ENCODE measurements at regions not wholly inside any gene's neighbourhood (a gene's known extent, or its start where the extent isn't known, plus 50 kb on each side); places are given as distances from the start of the nearest gene placed in this dataset.

DNA sequence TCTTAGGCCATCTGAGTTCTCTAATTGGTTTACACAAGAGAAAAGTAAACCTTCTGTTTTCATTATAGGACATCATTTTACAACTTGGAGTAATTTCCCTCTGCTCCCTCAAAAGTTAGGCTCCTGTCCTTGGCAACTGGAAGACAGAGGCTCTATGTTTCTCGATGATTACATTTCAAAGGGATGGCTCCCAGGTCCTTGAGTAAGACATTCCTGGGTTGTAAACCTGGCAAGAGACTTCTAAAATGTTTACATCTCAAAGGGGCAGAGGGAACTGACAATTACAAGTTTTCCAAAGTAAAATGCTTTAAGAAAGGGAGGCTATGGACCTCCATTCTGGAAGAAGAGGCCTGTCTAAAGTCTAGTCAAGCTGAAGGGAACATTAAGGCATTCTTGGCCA, 268.3 kb upstream of the REG3G start (continued):
- TF ChIP-seq MLXIP (CRISPR knock-in tag; IDR thresholded peaks at IDR 0.05; ENCODE audit: borderline replicate concordance) (no peak), SNAI1 (CRISPR knock-in tag; IDR thresholded peaks at IDR 0.05; ENCODE audit: borderline replicate concordance) (no peak)

DNA sequence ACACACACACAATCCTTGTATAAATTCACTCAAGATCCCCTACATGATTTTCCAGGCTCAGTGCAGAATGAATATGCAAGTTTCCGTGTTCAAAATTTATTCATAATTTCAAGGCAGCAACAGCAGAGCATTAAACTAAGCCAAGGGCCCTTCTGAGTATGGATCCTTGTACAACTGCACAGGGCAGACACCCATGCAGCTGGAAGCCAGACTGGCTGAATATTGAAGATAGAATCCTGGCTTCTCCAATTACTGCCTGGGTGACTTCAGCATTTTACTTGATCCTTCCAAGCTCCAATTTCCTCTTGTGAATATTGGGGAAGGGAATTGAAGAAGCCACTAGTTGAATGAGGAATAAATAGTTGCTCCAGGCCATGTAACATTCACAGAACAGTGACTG, 267.9 kb upstream of the REG3G start:
- 0% methylated on average over 1 of the region's 1 CpG for WGBS (ENCODE audit: low lambda C conversion rate)
- ChIA-PET CTCF (ENCODE audit: low intra/inter-chr PET ratio, low total read pairs) (no interaction called here), POLR2A (no interaction called here)
- ATAC-seq (no peak), DNase-seq (ENCODE audit: low spot score) (no peak), FAIRE-seq (no peak)
- no peaks in the 10 kb centered on the region for H3K4me1 ChIP-seq (ENCODE audit: insufficient read depth, low read length)
- no peak overlapping the region for H3K27ac ChIP-seq (ENCODE audit: extremely low read length, insufficient read depth, low read length)
- no peak overlapping the region for H3K9ac ChIP-seq (ENCODE audit: insufficient read depth, low read depth, low read length)
- H3K36me3 ChIP-seq (replicated peaks in 1 of 2; ENCODE audit: control insufficient read depth in 1 of 2, insufficient read depth in 2 of 2, low read length in 2 of 2): no peaks in the 10 kb centered on the region
- H4K20me1 ChIP-seq (ENCODE audit: insufficient read depth, low read length): no peaks in the 10 kb centered on the region
- H3K27me3 ChIP-seq (ENCODE audit: control insufficient read depth in 1 of 2, insufficient read depth in 2 of 2, low read length in 2 of 2): no peaks in the 10 kb centered on the region
- no peaks in the 10 kb centered on the region for H3K79me2 ChIP-seq (ENCODE audit: insufficient read depth, low read length)
- H3K4me3 ChIP-seq (replicated peaks in 1 of 3; ENCODE audit: insufficient read depth in 1 of 3, low read depth in 2 of 3, low read length in 3 of 3): no peak overlapping the region
- intact Hi-C loops (cut with micrococcal nuclease; ENCODE audit: unreplicated experiment): no loop called here
- H3K4me2 ChIP-seq (ENCODE audit: low read depth, low read length): no peak overlapping the region
- no peak overlapping the region for H2AFZ ChIP-seq (ENCODE audit: low read length)
- in situ Hi-C loops (cut with HindIII; ENCODE audit: extremely low pct_ligation_motif_present, low pct_unique_long_range_greater_than_20kb): no loop called here
- BruUV-seq (replicated peaks): no TSS peak
- TF ChIP-seq JARID2 (CRISPR knock-in tag; IDR thresholded peaks at IDR 0.05; ENCODE audit: insufficient replicate concordance) (no peak), ZNF10 (CRISPR knock-in tag; IDR thresholded peaks at IDR 0.05; ENCODE audit: borderline replicate concordance, low read depth) (no peak), KMT2B (CRISPR knock-in tag; IDR thresholded peaks at IDR 0.05) (no peak), HNRNPL (IDR thresholded peaks at IDR 0.05; ENCODE audit: low read depth, low read length) (no peak), ZNF460 (CRISPR knock-in tag; IDR thresholded peaks at IDR 0.05; ENCODE audit: borderline replicate concordance) (no peak)
- TF ChIP-seq, protein P1, sequence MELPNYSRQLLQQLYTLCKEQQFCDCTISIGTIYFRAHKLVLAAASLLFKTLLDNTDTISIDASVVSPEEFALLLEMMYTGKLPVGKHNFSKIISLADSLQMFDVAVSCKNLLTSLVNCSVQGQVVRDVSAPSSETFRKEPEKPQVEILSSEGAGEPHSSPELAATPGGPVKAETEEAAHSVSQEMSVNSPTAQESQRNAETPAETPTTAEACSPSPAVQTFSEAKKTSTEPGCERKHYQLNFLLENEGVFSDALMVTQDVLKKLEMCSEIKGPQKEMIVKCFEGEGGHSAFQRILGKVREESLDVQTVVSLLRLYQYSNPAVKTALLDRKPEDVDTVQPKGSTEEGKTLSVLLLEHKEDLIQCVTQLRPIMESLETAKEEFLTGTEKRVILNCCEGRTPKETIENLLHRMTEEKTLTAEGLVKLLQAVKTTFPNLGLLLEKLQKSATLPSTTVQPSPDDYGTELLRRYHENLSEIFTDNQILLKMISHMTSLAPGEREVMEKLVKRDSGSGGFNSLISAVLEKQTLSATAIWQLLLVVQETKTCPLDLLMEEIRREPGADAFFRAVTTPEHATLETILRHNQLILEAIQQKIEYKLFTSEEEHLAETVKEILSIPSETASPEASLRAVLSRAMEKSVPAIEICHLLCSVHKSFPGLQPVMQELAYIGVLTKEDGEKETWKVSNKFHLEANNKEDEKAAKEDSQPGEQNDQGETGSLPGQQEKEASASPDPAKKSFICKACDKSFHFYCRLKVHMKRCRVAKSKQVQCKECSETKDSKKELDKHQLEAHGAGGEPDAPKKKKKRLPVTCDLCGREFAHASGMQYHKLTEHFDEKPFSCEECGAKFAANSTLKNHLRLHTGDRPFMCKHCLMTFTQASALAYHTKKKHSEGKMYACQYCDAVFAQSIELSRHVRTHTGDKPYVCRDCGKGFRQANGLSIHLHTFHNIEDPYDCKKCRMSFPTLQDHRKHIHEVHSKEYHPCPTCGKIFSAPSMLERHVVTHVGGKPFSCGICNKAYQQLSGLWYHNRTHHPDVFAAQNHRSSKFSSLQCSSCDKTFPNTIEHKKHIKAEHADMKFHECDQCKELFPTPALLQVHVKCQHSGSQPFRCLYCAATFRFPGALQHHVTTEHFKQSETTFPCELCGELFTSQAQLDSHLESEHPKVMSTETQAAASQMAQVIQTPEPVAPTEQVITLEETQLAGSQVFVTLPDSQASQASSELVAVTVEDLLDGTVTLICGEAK (IDR thresholded peaks at IDR 0.05): no peak
- TF ChIP-seq, protein P1 (CRISPR knock-in tag; IDR thresholded peaks at IDR 0.05): no peak
- H3K9me3 ChIP-seq (ENCODE audit: low read length): peaks cover 19% of the 10 kb centered on the region

All from HepG2 (cell line).